ENCODE measurements at regions not wholly inside any gene's neighbourhood (a gene's known extent, or its start where the extent isn't known, plus 50 kb on each side); places are given as distances from the start of the nearest gene placed in this dataset.

DNA sequence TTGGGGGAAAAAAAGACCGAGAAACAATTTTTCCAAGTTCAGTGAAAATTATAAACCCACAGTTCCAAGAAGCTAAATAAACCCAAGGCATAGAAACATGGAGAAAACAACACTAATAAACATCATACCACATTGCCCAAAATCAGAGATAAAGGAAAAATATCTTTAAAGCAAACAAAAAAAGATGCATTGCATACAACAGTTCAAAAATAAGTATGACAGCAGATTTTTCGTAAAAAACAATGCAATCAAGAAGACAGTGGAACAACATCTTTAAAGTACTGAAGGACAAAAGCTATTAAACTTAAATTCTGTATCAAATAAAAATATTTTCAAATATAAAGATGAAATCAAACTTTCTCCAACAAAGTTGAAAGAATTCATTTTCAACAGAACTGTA lies 921.3 kb downstream of the METTL15 start:
- Histone ChIP-seq H3K4me3 (replicated peaks in 1 of 3; ENCODE audit: insufficient read depth in 1 of 3, low read depth in 1 of 3, low read length in 3 of 3) (no peak overlapping the region), H2AFZ (ENCODE audit: low read depth, low read length) (no peak overlapping the region), H3K4me1 (ENCODE audit: control insufficient read depth, extremely low read depth, insufficient read depth, low read length) (peaks cover 4% of the 10 kb centered on the region), H3K4me2 (ENCODE audit: insufficient read depth, low read length) (no peak overlapping the region), H3K79me2 (ENCODE audit: control insufficient read depth, insufficient read depth, low read length) (no peaks in the 10 kb centered on the region), H3K27ac (ENCODE audit: insufficient read depth, low read depth, low read length) (no peak overlapping the region), H4K20me1 (replicated peaks; ENCODE audit: control insufficient read depth, extremely low read depth, insufficient read depth, low read length) (no peaks in the 10 kb centered on the region), H3K9me1 (replicated peaks; ENCODE audit: control insufficient read depth, extremely low read depth, insufficient read depth, low read length) (no peaks in the 10 kb centered on the region), H3K36me3 (ENCODE audit: control insufficient read depth in 2 of 2, extremely low read depth in 1 of 2, insufficient read depth in 2 of 2, low read length in 2 of 2) (no peaks in the 10 kb centered on the region), H3K9ac (replicated peaks; ENCODE audit: extremely low read depth, insufficient read depth, low read length) (no peak overlapping the region), H3K9me3 (replicated peaks; ENCODE audit: control insufficient read depth, insufficient read depth, low read length) (no peaks in the 10 kb centered on the region), H3K27me3 (ENCODE audit: control insufficient read depth in 2 of 2, insufficient read depth in 2 of 2, low read length in 2 of 2) (no peaks in the 10 kb centered on the region)
- TF ChIP-seq EZH2 (IDR thresholded peaks at IDR 0.05; ENCODE audit: borderline replicate concordance, low read depth, low read length, severe bottlenecking) (no peak), FOS (IDR thresholded peaks at IDR 0.05; ENCODE audit: borderline replicate concordance, insufficient read depth, low read length) (no peak), GATA2 (IDR thresholded peaks at IDR 0.05; ENCODE audit: insufficient read depth, insufficient read length, low read depth, low read length) (no peak), MYC (IDR thresholded peaks at IDR 0.05; ENCODE audit: low read depth, low read length) (no peak)
- FAIRE-seq (no peak), DNase-seq (ENCODE audit: low read depth, low spot score) (no peak)
- POLR2A ChIA-PET = no interaction called here
- dilution Hi-C loops (cut with MboI; ENCODE audit: extremely low pct_ligation_motif_present, low sequenced_read_pairs) (no loop called here), intact Hi-C loops (cut with micrococcal nuclease) (loop anchor here (10.0 kb wide), 1 partner anchor 465 kb away; no protein-coding TSS in a partner anchor)
- BruUV-seq (replicated peaks) = no TSS peak
- CTCF ChIA-PET = interaction anchor here (1.7 kb wide), 1 partner anchor 10 kb away, joined by 10 read pairs; no protein-coding TSS in a partner anchor

DNA sequence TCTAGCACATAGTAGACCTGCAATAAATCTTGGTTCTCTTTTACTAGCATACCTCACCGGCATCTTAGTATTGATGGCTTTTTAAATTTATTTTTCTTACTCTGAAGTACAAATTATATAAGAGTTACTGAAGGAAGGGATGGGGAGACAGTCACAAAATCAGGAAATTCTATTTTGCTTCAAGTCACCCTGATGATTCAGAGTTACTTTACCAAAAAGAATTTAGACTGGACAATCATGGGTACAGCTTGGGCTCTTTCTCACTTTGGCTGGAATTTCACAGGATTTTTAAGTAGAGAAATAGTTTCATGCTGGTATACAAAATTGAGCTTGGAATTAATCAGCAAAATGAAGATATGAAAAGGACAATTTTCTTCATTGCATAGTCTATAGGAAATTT lies 919.2 kb downstream of the METTL15 start:
- TF ChIP-seq POLR2A (IDR thresholded peaks at IDR 0.05; ENCODE audit: low read depth, low read length) (no peak), GATA2 (IDR thresholded peaks at IDR 0.05; ENCODE audit: insufficient read depth, insufficient read length, low read depth, low read length) (no peak), POLR2AphosphoS5 (IDR thresholded peaks at IDR 0.05; ENCODE audit: insufficient read depth, low read depth, low read length) (no peak), JUN (IDR thresholded peaks at IDR 0.05; ENCODE audit: borderline replicate concordance, insufficient read depth, insufficient read length, low read depth) (no peak), CTCF (IDR thresholded peaks at IDR 0.05; ENCODE audit: extremely low read depth in 1 of 2, insufficient read depth in 1 of 2, low read depth in 1 of 2, low read length in 2 of 2) (no peak), MYC (IDR thresholded peaks at IDR 0.05; ENCODE audit: low read depth, low read length) (no peak), FOS (IDR thresholded peaks at IDR 0.05; ENCODE audit: borderline replicate concordance, insufficient read depth, low read length) (no peak), EZH2 (IDR thresholded peaks at IDR 0.05; ENCODE audit: borderline replicate concordance, low read depth, low read length, severe bottlenecking) (no peak)
- TF ChIP-seq, protein P1, sequence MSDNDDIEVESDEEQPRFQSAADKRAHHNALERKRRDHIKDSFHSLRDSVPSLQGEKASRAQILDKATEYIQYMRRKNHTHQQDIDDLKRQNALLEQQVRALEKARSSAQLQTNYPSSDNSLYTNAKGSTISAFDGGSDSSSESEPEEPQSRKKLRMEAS (IDR thresholded peaks at IDR 0.05; ENCODE audit: insufficient read depth, insufficient read length) = no peak
- CTCF ChIA-PET = interaction anchor here (1.2 kb wide), 1 partner anchor 8 kb away, joined by 3 read pairs; no protein-coding TSS in a partner anchor
- Histone ChIP-seq H3K9ac (replicated peaks; ENCODE audit: extremely low read depth, insufficient read depth, low read length) (no peak overlapping the region), H3K9me1 (replicated peaks; ENCODE audit: control insufficient read depth, extremely low read depth, insufficient read depth, low read length) (no peaks in the 10 kb centered on the region), H3K79me2 (ENCODE audit: control insufficient read depth, insufficient read depth, low read length) (no peaks in the 10 kb centered on the region), H3K4me3 (replicated peaks in 1 of 3; ENCODE audit: insufficient read depth in 1 of 3, low read depth in 1 of 3, low read length in 3 of 3) (no peak overlapping the region), H3K27me3 (ENCODE audit: control insufficient read depth in 2 of 2, insufficient read depth in 2 of 2, low read length in 2 of 2) (no peaks in the 10 kb centered on the region), H2AFZ (ENCODE audit: low read depth, low read length) (no peak overlapping the region), H3K9me3 (replicated peaks; ENCODE audit: control insufficient read depth, insufficient read depth, low read length) (no peaks in the 10 kb centered on the region), H3K4me1 (ENCODE audit: control insufficient read depth, extremely low read depth, insufficient read depth, low read length) (peaks cover 4% of the 10 kb centered on the region), H3K27ac (ENCODE audit: insufficient read depth, low read depth, low read length) (no peak overlapping the region), H4K20me1 (replicated peaks; ENCODE audit: control insufficient read depth, extremely low read depth, insufficient read depth, low read length) (no peaks in the 10 kb centered on the region), H3K4me2 (ENCODE audit: insufficient read depth, low read length) (no peak overlapping the region), H3K36me3 (ENCODE audit: control insufficient read depth in 2 of 2, extremely low read depth in 1 of 2, insufficient read depth in 2 of 2, low read length in 2 of 2) (no peaks in the 10 kb centered on the region)
- DNase-seq (ENCODE audit: low read depth, low spot score) = no peak
- dilution Hi-C loops (cut with MboI; ENCODE audit: extremely low pct_ligation_motif_present, low sequenced_read_pairs) = no loop called here
- POLR2A ChIA-PET = no interaction called here
- no TSS peak for BruUV-seq (replicated peaks)
- intact Hi-C loops (cut with micrococcal nuclease) = loop anchor here (10.0 kb wide), 1 partner anchor 463 kb away; no protein-coding TSS in a partner anchor
- FAIRE-seq = no peak
